Pancreas (tissue), 10 donors: ENCODE measurements at regions not wholly inside any gene's neighbourhood (a gene's known extent, or its start where the extent isn't known, plus 50 kb on each side); places are given as distances from the start of the nearest gene placed in this dataset.
"Not testable (repeated sequence)": the region's sequence is repeated elsewhere in the genome, so short reads cannot be mapped to it uniquely, and the experiment has no call there.

Experiments
- ATAC-seq, 4 donors: fragments of 200-7000 bp; cut with Tn5 transposase; one replicate each; pipeline versions ENCODE4 v1.8.0 to v1.9.1; 2020; ENCODE audit warnings: mild to moderate bottlenecking in 4 of 4, moderate library complexity in 4 of 4
- DNase-seq, 6 donors: peaks; one replicate each; pipeline ENCODE4 v3.0.0-alpha.2; 2020
- FAIRE-seq: peaks from 2 replicates; lab custom pipeline; 2012; peaks lifted over from hg19 to GRCh38; lab: Jason Lieb, UNC
- H3K27ac ChIP-seq, 4 donors: fragments of 200-600 bp; sonication (generic); 1 replicate in 3 of 4; 2 replicates in 1 of 4; pipeline versions ENCODE4 v1.5.0 to v1.8.0; 2020
- H3K27me3 ChIP-seq, 4 donors: fragments of 200-600 bp; one replicate each; pipeline ENCODE4 v1.8.0; 2021
- H3K36me3 ChIP-seq, 3 donors: fragments of 200-600 bp; sonication (generic) in 1 of 3; one replicate each; pipeline versions ENCODE4 v1.5.0 to v1.8.0; 2020 to 2021
- H3K4me1 ChIP-seq, 3 donors: fragments of 200-600 bp; one replicate each; pipeline ENCODE4 v1.8.0; 2021
- H3K4me3 ChIP-seq, 4 donors: fragments of 200-600 bp; sonication (generic) in 2 of 4; one replicate each; pipeline versions ENCODE4 v1.5.0 to v1.8.0; 2020 to 2021
- H3K9me3 ChIP-seq, 4 donors: fragments of 200-600 bp; one replicate each; pipeline ENCODE4 v1.8.0; 2021
- CTCF ChIP-seq, 4 donors: fragments of 200-600 bp; sonication (generic) in 3 of 4; IDR thresholded peaks; one replicate each; pipeline versions ENCODE4 v1.5.0 to v1.8.0; 2021; ENCODE audit warnings: antibody characterized with exemption in 4 of 4
- WGBS, 2 donors: extraction: QIAGEN DNeasy Blood & Tissue Kit; methylation state at CpG; one replicate each; pipeline ENCODE4 v1.1.7; 2013; 5-methylcytosine and 5-hydroxymethylcytosine counted together
- intact Hi-C, 3 donors: fragments of 100-400 bp; cut with DNase I; formaldehyde crosslinking; loops; one replicate each; pipeline versions ENCODE4 v1.11.1 to v1.14.2; 2022
- donor health status: healthy with polysubstance abuse.
- donor health status: DM: no; HTN: no; CAD: no; lungs with moderate emphysema.
- donor health status: DM: no; HTN: no; CAD: no.
- donor health status: control.
- donor health status: control.
- donor health status: Bipolar disorder and iron deficiency.
- donor health status: DM: yes; HTN: yes; CAD: no.
- donor health status: DM: no; HTN: no; CAD: no.
- donor health status: DM: no; HTN: no; CAD: no.
- donor health status: DM: yes; HTN: yes; CAD: no.

GRCh38 chr4:75169427-75169826, 236.5 kb downstream of the PARM1 start:
- no peak for DNase-seq
- intact Hi-C loops: no loop called here
- WGBS, 2 donors: 13% methylated on average over 6 of the region's 6 CpGs
- Histone ChIP-seq H3K4me1 (no peaks in the 10 kb centered on the region), H3K27ac (no peak overlapping the region), H3K4me3 (no peak overlapping the region), H3K27me3 (no peaks in the 10 kb centered on the region), H3K36me3 (no peaks in the 10 kb centered on the region), H3K9me3 (no peaks in the 10 kb centered on the region)
- no peak for TF ChIP-seq CTCF (IDR thresholded peaks at IDR 0.05)
- FAIRE-seq: no peak
- no peak for ATAC-seq

GRCh38 chr4:75169020-75169419, 236.1 kb downstream of the PARM1 start:
- FAIRE-seq: no peak
- Histone ChIP-seq H3K27me3 (no peaks in the 10 kb centered on the region), H3K4me3 (no peak overlapping the region), H3K9me3 (no peaks in the 10 kb centered on the region), H3K36me3 (no peaks in the 10 kb centered on the region), H3K27ac (no peak overlapping the region), H3K4me1 (no peaks in the 10 kb centered on the region)
- no peak for TF ChIP-seq CTCF (IDR thresholded peaks at IDR 0.05)
- intact Hi-C loops: no loop called here
- 40 to 44% methylated on average over 2 of the region's 2 CpGs for WGBS, 2 donors
- DNase-seq: no peak
- no peak for ATAC-seq

- Histone ChIP-seq H3K4me1 (no peaks in the 10 kb centered on the region), H3K27me3 (no peaks in the 10 kb centered on the region), H3K27ac (no peak overlapping the region), H3K36me3 (no peaks in the 10 kb centered on the region), H3K4me3 (no peak overlapping the region), H3K9me3 (no peaks in the 10 kb centered on the region)
- intact Hi-C loops: no loop called here
- no peak for DNase-seq
- FAIRE-seq: no peak
- no peak for ATAC-seq
- no peak for TF ChIP-seq CTCF (IDR thresholded peaks at IDR 0.05)
These were observed 235.6 kb downstream of the PARM1 start for GRCh38 chr4:75168548-75168947.

GRCh38 chr4:75165100-75165499, 232.2 kb downstream of the PARM1 start:
- H3K4me3 ChIP-seq, H3K27me3 ChIP-seq, H3K9me3 ChIP-seq, FAIRE-seq, ATAC-seq, H3K4me1 ChIP-seq, H3K27ac ChIP-seq, DNase-seq, H3K36me3 ChIP-seq, intact Hi-C loops: not testable (repeated sequence)
- 64 to 69% methylated on average over 2 of the region's 2 CpGs for WGBS, 2 donors

- no peak for DNase-seq
- H3K4me3 ChIP-seq: no peak overlapping the region
- no peak for TF ChIP-seq CTCF (IDR thresholded peaks at IDR 0.05)
- intact Hi-C loops: no loop called here
- no peaks in the 10 kb centered on the region for H3K9me3 ChIP-seq
- no peak for FAIRE-seq
- no peak overlapping the region for H3K27ac ChIP-seq
- H3K36me3 ChIP-seq: no peaks in the 10 kb centered on the region
- H3K27me3 ChIP-seq: no peaks in the 10 kb centered on the region
- 74 to 80% methylated on average over 3 of the region's 3 CpGs for WGBS, 2 donors
- no peak for ATAC-seq
- H3K4me1 ChIP-seq: no peaks in the 10 kb centered on the region
These were observed 225.5 kb downstream of the PARM1 start for GRCh38 chr4:75158451-75158850.

GRCh38 chr4:75154994-75155393, 222.1 kb downstream of the PARM1 start:
- ATAC-seq (no peak), FAIRE-seq (no peak), DNase-seq (no peak)
- H3K9me3 ChIP-seq: no peaks in the 10 kb centered on the region
- TF ChIP-seq CTCF (IDR thresholded peaks at IDR 0.05): no peak
- intact Hi-C loops: no loop called here
- no peak overlapping the region for H3K27ac ChIP-seq
- H3K4me3 ChIP-seq: no peak overlapping the region
- H3K4me1 ChIP-seq: no peaks in the 10 kb centered on the region
- H3K36me3 ChIP-seq: no peaks in the 10 kb centered on the region
- no peaks in the 10 kb centered on the region for H3K27me3 ChIP-seq
